Upper lobe of left lung (tissue), 4 donors: ENCODE measurements at regions not wholly inside any gene's neighbourhood (a gene's known extent, or its start where the extent isn't known, plus 50 kb on each side); places are given as distances from the start of the nearest gene placed in this dataset.

ENCODE experiments used
- CTCF ChIP-seq, 6 experiments: fragments of 450-650 bp in 4 of 6; fragments of 200-600 bp in 2 of 6; sonication (generic) in 2 of 6; IDR thresholded peaks; one replicate each; pipeline ENCODE4 v1.5.1; 2016 to 2019; ENCODE audit warnings: antibody characterized with exemption in 6 of 6
- POLR2A ChIP-seq, 4 donors: fragments of 450-650 bp; IDR thresholded peaks; one replicate each; pipeline ENCODE4 v1.5.1; 2016 to 2017; ENCODE audit warnings: antibody characterized with exemption in 4 of 4, mild to moderate bottlenecking in 2 of 4

- TF ChIP-seq CTCF (IDR thresholded peaks at IDR 0.05) (no peak), POLR2A (IDR thresholded peaks at IDR 0.05) (no peak)
Measured at GRCh38 chr9:75570538-75570937, 319.9 kb upstream of the PCSK5 start.
